ENCODE measurements at regions not wholly inside any gene's neighbourhood (a gene's known extent, or its start where the extent isn't known, plus 50 kb on each side); places are given as distances from the start of the nearest gene placed in this dataset.

DNA sequence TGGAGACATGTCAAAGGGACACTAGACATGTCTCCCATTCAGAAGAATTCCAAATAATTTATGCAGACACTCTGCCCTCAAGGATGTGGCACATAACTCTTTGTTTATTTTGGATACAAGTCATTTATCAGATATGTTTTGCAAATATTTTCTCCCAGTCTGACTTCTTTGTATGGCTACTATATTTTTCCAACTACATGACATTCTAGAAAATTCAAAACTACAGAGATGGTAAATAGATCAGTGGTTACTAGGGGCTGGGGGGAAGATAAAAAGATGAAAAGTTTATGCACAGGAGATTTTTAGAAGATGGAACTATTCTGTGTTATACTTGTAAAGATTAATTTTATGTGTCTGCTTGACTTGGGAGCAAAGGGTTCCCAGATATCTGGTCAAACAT lies 347.3 kb upstream of the TRPC7 start:
- Histone ChIP-seq H3K4me3 (ENCODE audit: low read length) (no peak overlapping the region), H3K27me3 (ENCODE audit: insufficient read depth, low read depth, low read length) (no peaks in the 10 kb centered on the region), H3K9me2 (ENCODE audit: insufficient read depth, low read length) (no peaks in the 10 kb centered on the region), H3K36me3 (ENCODE audit: insufficient read depth, low read length) (no peaks in the 10 kb centered on the region), H3K27ac (ENCODE audit: low read length) (no peak overlapping the region), H3K79me2 (replicated peaks; ENCODE audit: insufficient read depth, low read length) (no peaks in the 10 kb centered on the region), H3F3A (ENCODE audit: insufficient read depth, low read length, poor library complexity, severe bottlenecking) (no peaks in the 10 kb centered on the region), H3K4me2 (ENCODE audit: low read length) (no peak overlapping the region), H4K20me1 (ENCODE audit: insufficient read depth) (no peaks in the 10 kb centered on the region), H3K9me3 (ENCODE audit: low read length) (no peaks in the 10 kb centered on the region), H2AFZ (ENCODE audit: low read depth, low read length) (no peak overlapping the region), H3K9ac (ENCODE audit: low read length) (no peak overlapping the region)
- TF ChIP-seq RAD21 (conservative IDR thresholded peaks at IDR 0.05) (no peak), POLR2AphosphoS5 (IDR thresholded peaks at IDR 0.05) (no peak), EZH2 (IDR thresholded peaks at IDR 0.05; ENCODE audit: borderline replicate concordance, insufficient read depth, low read length, poor library complexity, severe bottlenecking) (no peak), SMC3 (conservative IDR thresholded peaks at IDR 0.05; ENCODE audit: poor library complexity) (no peak), EP300 (conservative IDR thresholded peaks at IDR 0.05; ENCODE audit: poor library complexity, severe bottlenecking) (no peak), TAF1 (IDR thresholded peaks at IDR 0.05; ENCODE audit: low read depth) (no peak), MXI1 (conservative IDR thresholded peaks at IDR 0.05; ENCODE audit: poor library complexity, severe bottlenecking) (no peak)
- TF ChIP-seq, protein P1, sequence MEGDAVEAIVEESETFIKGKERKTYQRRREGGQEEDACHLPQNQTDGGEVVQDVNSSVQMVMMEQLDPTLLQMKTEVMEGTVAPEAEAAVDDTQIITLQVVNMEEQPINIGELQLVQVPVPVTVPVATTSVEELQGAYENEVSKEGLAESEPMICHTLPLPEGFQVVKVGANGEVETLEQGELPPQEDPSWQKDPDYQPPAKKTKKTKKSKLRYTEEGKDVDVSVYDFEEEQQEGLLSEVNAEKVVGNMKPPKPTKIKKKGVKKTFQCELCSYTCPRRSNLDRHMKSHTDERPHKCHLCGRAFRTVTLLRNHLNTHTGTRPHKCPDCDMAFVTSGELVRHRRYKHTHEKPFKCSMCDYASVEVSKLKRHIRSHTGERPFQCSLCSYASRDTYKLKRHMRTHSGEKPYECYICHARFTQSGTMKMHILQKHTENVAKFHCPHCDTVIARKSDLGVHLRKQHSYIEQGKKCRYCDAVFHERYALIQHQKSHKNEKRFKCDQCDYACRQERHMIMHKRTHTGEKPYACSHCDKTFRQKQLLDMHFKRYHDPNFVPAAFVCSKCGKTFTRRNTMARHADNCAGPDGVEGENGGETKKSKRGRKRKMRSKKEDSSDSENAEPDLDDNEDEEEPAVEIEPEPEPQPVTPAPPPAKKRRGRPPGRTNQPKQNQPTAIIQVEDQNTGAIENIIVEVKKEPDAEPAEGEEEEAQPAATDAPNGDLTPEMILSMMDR (IDR thresholded peaks at IDR 0.05; ENCODE audit: poor library complexity, severe bottlenecking) = no peak
- TF ChIP-seq, protein P2, sequence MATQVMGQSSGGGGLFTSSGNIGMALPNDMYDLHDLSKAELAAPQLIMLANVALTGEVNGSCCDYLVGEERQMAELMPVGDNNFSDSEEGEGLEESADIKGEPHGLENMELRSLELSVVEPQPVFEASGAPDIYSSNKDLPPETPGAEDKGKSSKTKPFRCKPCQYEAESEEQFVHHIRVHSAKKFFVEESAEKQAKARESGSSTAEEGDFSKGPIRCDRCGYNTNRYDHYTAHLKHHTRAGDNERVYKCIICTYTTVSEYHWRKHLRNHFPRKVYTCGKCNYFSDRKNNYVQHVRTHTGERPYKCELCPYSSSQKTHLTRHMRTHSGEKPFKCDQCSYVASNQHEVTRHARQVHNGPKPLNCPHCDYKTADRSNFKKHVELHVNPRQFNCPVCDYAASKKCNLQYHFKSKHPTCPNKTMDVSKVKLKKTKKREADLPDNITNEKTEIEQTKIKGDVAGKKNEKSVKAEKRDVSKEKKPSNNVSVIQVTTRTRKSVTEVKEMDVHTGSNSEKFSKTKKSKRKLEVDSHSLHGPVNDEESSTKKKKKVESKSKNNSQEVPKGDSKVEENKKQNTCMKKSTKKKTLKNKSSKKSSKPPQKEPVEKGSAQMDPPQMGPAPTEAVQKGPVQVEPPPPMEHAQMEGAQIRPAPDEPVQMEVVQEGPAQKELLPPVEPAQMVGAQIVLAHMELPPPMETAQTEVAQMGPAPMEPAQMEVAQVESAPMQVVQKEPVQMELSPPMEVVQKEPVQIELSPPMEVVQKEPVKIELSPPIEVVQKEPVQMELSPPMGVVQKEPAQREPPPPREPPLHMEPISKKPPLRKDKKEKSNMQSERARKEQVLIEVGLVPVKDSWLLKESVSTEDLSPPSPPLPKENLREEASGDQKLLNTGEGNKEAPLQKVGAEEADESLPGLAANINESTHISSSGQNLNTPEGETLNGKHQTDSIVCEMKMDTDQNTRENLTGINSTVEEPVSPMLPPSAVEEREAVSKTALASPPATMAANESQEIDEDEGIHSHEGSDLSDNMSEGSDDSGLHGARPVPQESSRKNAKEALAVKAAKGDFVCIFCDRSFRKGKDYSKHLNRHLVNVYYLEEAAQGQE (IDR thresholded peaks at IDR 0.05; ENCODE audit: borderline replicate concordance) = no peak

DNA sequence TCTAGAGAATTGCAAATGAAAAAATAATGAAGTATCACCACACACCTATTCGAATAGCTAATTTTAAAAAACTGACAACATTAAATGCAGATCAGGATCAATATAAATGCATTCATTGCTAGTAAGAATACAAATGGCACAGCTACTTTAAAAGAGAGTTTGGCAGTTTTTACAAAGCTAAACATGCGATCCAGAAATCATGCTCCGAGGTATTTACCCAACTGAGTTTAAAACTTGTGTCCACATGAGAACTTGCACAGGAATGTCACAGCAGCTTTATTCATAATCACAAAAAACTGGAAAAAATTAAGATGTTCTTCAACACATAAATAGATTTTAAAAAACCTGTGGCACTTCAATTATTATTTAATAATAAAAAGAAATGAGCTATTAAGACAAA lies 345.5 kb upstream of the TRPC7 start:
- Histone ChIP-seq H3K9me2 (ENCODE audit: insufficient read depth, low read length) (no peaks in the 10 kb centered on the region), H3K4me3 (ENCODE audit: low read length) (no peak overlapping the region), H3K9ac (ENCODE audit: low read length) (no peak overlapping the region), H3K4me2 (ENCODE audit: low read length) (no peak overlapping the region), H2AFZ (ENCODE audit: low read depth, low read length) (no peak overlapping the region), H3K36me3 (ENCODE audit: insufficient read depth, low read length) (no peaks in the 10 kb centered on the region), H3F3A (ENCODE audit: insufficient read depth, low read length, poor library complexity, severe bottlenecking) (no peaks in the 10 kb centered on the region), H3K9me3 (ENCODE audit: low read length) (no peaks in the 10 kb centered on the region), H4K20me1 (ENCODE audit: insufficient read depth) (no peaks in the 10 kb centered on the region), H3K27ac (ENCODE audit: low read length) (no peak overlapping the region), H3K27me3 (ENCODE audit: insufficient read depth, low read depth, low read length) (no peaks in the 10 kb centered on the region), H3K79me2 (replicated peaks; ENCODE audit: insufficient read depth, low read length) (no peaks in the 10 kb centered on the region)
- TF ChIP-seq RAD21 (conservative IDR thresholded peaks at IDR 0.05) (no peak), TAF1 (IDR thresholded peaks at IDR 0.05; ENCODE audit: low read depth) (no peak), SMC3 (conservative IDR thresholded peaks at IDR 0.05; ENCODE audit: poor library complexity) (no peak), MXI1 (conservative IDR thresholded peaks at IDR 0.05; ENCODE audit: poor library complexity, severe bottlenecking) (no peak), EP300 (conservative IDR thresholded peaks at IDR 0.05; ENCODE audit: poor library complexity, severe bottlenecking) (no peak), EZH2 (IDR thresholded peaks at IDR 0.05; ENCODE audit: borderline replicate concordance, insufficient read depth, low read length, poor library complexity, severe bottlenecking) (no peak), POLR2AphosphoS5 (IDR thresholded peaks at IDR 0.05) (no peak)
- TF ChIP-seq, protein P1 (IDR thresholded peaks at IDR 0.05; ENCODE audit: poor library complexity, severe bottlenecking) = no peak
- TF ChIP-seq, protein P2 (IDR thresholded peaks at IDR 0.05; ENCODE audit: borderline replicate concordance) = no peak

All from neural cell (in vitro differentiated cells).